Neural progenitor cell (in vitro differentiated cells): ENCODE measurements at regions not wholly inside any gene's neighbourhood (a gene's known extent, or its start where the extent isn't known, plus 50 kb on each side); places are given as distances from the start of the nearest gene placed in this dataset.

ENCODE experiments used
- EZH2 ChIP-seq: fragments of 200-600 bp; sonication (generic); IDR thresholded peaks from 2 replicates; pipeline ENCODE4 v1.6.1; 2017; ENCODE audit warnings: antibody characterized with exemption, mild to moderate bottlenecking, moderate library complexity
- TF ChIP-seq, protein P1 (sequence below): fragments of 200-600 bp; sonication (generic); IDR thresholded peaks from 2 replicates; pipeline ENCODE4 v1.5.1; 2017; ENCODE audit warnings: antibody characterized with exemption, mild to moderate bottlenecking

DNA sequence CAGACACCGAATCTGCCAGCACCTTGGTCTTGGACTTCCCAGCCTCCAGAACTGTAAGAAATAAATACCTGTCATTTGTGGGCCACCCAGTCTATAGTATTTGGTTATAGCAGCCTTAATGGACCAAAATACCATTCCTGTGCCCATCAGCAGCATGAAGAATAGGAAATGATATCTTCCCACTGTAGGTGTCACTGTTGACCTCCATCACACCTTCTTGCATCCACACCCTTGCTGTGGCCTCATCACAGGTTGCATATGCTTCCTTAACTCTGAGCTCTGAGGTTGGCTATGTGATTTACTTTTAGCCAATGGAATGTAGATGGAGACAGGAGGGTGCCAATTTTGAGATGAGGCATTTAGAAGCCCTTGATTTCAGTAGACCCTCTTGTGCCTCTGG, 242.0 kb upstream of the TSHZ3 start:
- TF ChIP-seq, protein P1, sequence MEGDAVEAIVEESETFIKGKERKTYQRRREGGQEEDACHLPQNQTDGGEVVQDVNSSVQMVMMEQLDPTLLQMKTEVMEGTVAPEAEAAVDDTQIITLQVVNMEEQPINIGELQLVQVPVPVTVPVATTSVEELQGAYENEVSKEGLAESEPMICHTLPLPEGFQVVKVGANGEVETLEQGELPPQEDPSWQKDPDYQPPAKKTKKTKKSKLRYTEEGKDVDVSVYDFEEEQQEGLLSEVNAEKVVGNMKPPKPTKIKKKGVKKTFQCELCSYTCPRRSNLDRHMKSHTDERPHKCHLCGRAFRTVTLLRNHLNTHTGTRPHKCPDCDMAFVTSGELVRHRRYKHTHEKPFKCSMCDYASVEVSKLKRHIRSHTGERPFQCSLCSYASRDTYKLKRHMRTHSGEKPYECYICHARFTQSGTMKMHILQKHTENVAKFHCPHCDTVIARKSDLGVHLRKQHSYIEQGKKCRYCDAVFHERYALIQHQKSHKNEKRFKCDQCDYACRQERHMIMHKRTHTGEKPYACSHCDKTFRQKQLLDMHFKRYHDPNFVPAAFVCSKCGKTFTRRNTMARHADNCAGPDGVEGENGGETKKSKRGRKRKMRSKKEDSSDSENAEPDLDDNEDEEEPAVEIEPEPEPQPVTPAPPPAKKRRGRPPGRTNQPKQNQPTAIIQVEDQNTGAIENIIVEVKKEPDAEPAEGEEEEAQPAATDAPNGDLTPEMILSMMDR, result no peak
- no peak for TF ChIP-seq EZH2
